ENCODE measurements at regions not wholly inside any gene's neighbourhood (a gene's known extent, or its start where the extent isn't known, plus 50 kb on each side); places are given as distances from the start of the nearest gene placed in this dataset.
"Not testable (repeated sequence)": the region's sequence is repeated elsewhere in the genome, so short reads cannot be mapped to it uniquely, and the experiment has no call there.

DNA sequence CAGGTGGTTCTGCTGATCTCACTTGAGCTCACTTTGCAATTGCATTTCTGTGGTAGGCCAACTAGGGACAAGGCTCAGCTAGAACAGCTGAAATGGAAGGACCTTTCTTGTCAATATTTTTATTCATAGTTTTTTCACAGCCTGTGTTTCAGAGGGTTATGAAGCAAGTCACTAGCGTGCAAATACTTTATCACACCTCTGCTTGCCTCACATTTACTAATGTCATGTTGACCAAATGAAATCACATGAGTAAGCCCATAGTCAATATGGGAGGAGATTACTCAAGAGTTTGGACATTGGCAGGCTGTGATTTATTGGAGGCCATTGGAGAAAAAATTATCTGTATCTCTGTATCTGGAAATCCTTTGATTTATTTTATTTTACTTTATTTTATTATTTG is 628.3 kb upstream of the EPHA5 start:
- no peak for DNase-seq (ENCODE audit: low read depth, low spot score)

DNA sequence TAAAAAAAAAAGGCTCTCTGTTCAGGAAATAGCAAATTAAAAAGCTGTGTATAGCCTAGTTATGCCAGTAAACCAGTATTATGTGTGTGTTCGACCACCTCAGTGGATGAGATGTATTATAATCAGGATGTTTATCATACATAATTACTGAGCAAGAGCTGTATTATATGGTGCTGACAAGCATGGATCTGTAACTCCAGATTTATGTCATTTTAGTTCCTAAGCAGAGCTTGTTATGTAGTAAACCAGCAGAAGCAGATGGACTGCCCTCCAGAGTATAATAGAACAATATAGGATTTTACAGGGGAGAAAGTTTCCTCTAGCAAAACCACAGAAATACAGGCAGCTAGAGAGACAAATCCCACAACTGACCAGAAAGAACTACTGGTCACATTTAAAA is 627.4 kb upstream of the EPHA5 start:
- no peak for DNase-seq (ENCODE audit: low read depth, low spot score)

DNA sequence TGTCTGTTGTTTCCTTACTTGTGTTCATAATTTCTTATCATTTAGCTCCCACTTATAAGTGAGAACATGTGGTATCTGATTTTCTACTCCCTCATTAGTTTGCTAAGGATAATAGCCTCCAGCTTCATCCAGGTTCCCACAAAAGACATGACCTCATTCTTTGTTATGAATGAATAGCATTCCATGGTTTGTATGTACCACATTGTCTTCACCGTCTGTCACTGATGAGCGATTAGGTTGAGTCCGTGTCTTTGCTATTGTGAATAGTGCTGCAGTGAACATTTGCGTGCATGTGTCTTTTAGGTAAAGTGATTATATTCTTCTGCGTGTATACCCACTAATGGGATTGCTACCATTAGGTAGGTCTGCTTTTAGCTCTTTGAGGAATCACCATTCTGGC is 624.3 kb upstream of the EPHA5 start:
- no peak for DNase-seq (ENCODE audit: low read depth, low spot score)

DNA sequence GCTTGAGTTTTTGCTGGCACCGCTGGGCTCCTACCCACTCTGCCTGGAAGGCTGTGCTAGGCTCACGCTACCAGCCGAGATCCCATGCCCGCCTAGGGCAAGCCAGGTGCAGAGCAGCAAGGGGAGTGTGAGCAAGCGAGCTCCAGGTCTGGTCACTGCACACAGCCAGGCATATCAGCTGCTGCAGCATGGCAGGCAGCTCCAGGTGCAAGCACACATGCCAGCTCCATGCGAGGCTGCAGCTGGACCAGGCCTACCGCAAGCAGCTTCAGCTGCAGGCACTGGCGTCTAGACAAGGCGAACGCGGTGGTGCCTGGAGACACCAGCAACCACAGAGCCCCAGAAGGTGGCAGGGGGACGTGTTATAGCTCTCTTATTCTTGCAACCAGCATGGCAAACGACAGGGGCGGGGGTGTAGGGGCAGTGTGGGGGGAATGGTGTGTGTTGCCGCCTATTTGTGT is 614.7 kb upstream of the EPHA5 start:
- no peak for DNase-seq (ENCODE audit: low read depth, low spot score)

DNA sequence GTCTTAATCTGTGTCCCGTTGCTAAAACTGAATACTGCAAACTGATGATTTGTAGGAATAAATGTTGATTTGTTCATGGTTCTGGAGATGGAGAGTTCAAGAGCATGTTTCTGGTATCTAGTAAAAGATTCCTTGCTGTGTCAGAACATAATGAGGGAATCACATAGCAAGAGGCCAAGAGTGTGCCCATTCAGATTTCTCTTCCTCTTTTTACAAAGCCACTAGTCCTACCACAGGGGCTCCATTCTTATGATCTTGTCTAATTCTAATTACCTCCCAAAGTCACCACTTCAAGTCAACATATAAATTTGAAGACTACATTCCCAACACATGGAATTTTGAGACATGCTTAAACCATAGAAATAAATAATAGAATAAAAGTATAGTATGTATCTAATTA is 608.8 kb upstream of the EPHA5 start:
- DNase-seq (ENCODE audit: low read depth, low spot score), result no peak

DNA sequence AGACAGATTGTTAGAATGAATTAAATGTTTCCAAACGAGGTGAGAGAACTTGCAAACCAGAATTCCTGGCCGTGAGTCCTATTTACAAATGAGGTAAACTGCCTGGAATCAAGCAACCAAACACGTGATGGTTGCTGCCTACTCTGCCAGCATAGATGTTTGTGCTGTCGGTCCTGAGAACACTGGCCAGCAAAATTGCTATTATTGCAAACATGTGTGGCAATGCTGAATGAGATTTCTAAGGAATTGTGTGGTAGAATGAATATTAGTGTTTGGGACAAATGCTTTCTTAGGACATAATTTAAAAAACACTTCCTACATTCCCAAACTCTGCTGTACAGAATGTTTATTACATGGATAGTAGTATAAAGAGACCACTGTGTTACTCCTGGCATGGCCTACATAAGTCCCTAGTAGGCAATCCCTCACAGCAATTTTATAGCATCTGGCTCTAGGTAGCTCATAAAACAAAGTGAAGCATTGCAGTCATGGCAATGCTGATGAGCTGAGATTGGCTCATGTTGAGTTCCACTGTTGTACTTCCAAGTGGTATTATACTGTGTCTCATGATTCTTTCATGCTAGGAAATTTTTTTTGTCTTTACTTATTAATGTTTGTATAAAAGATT is 605.2 kb upstream of the EPHA5 start:
- no peak for DNase-seq (ENCODE audit: low read depth, low spot score)

DNA sequence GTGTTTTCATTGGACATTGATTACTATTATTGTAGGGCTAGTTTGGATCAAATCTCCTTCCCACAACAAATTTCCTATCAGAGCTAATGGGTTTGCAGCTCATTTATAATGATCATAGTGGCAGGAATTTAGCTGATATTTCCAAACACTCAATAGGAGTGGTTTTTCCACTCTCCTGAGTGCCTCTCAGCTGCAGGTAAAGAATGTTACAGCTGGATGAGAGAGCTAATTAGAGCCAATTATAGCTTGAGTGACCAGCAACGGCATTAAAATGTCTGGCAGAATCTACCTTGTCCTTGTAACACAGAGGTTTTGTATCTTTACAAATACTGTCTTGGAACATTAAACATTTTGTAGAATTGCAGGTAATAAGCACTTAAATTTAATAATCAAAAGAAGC is 602.8 kb upstream of the EPHA5 start:
- no peak for DNase-seq (ENCODE audit: low read depth, low spot score)

DNA sequence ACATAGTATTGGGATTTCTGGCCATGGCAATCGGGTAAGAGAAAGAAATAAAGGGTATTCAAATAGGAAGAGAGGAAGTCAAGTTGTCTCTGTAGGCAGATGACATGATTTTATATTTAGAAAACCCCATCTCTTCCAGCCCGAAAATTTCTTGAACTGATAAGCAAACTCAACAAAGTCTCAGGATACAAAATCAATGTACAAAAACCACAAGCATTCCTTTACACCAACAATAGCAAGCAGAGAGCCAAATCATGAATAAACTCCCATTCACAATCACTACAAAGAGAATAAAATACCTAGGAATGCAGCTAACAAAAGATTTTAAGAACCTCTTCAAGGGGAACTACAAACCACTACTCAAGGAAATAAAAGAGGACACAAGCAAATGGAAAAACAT is 600.1 kb upstream of the EPHA5 start:
- DNase-seq (ENCODE audit: low read depth, low spot score), result not testable (repeated sequence)

DNA sequence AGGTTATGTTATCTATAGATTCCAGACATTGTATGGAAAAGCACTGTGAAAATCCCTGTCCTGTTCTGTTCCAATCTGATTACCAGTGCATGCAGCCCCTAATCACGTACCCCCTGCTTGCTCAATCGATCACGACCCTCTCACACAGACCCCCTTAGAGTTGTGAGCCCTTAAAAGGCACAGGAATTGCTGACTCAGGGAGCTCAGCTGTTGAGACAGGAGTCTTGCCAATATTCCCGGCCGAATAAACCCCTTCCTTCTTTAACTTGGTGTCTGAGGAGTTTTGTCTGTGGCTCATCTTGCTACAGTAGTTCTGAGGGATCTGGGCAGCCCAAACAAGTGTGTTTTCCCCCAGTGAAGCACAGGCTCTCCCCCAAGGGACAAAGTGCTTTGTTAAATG is 596.3 kb upstream of the EPHA5 start:
- DNase-seq (ENCODE audit: low read depth, low spot score), result not testable (repeated sequence)

DNA sequence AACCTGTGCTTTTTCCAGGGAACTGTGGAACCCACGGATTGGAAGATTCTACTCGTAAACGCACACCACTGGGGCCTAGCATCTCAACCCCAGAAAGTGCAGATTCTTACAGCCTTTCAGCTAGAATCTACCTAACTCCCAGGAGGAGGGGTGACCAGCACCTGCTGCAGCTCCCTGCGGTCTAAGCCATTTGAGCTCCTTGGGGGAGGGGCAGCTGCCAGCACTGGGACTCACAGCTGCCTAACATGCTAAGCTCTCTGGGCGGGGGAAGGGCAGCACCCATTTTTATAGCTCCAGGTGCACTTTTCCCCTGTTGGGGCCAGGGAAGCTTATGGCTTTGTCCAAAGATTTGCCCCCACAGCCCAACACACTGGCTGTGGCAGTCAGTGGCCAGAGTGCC is 595.7 kb upstream of the EPHA5 start:
- no peak for DNase-seq (ENCODE audit: low read depth, low spot score)

DNA sequence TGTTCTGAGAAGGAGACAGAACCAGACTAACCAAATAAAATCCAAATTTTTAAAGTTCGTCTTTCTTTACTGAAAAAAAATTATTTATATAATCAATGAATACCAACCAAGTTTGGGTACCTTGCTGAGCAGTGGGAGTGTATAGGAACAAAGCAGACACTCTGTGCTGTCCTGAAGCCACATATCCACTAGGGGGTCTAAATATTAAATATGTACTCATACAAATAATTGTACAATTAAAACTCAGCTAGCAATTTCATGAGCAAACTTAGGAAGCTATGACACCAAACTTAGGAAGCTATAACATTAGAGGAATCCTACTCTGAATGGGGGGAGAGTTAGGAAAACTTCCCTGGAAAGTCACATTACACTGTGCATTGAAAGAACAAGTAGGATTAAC is 582.0 kb upstream of the EPHA5 start:
- no peak for DNase-seq (ENCODE audit: low read depth, low spot score)

DNA sequence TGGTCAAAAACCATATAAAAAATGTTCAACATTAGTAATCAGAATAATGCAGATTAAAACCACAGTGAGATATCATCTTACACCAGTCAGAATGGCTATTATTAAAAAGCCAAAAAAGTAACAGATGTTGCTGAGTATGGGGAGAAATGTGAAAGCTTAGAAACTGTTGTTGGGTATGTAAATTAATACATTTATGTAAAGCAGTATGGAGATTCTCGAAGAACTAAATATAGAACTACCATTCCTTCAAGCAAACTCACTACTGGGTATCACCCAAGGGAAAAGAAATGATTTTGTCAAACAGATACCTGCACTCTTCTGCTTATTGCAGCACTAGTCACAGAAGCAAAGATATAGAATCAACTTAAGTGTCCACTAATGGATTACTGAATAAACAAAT is 576.4 kb upstream of the EPHA5 start:
- no peak for DNase-seq (ENCODE audit: low read depth, low spot score)

DNA sequence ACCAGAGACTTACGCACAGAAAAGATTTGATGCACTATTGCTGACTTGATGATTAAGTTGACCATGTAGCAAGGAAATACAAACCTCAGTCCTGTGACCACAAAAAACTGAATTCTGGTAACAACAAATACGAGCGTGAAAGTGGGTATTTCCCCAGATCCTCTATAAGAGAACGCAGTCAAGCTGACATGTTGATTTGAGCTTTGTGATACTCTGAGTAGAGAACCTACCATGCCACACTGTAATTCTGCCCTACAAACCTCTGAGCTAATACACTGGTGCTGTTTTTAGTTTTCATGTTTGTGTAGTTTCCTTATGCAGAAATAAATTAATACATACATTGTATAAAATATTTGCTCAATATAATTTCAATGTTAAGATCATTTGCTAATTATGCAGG is 565.6 kb upstream of the EPHA5 start:
- no peak for DNase-seq (ENCODE audit: low read depth, low spot score)

DNA sequence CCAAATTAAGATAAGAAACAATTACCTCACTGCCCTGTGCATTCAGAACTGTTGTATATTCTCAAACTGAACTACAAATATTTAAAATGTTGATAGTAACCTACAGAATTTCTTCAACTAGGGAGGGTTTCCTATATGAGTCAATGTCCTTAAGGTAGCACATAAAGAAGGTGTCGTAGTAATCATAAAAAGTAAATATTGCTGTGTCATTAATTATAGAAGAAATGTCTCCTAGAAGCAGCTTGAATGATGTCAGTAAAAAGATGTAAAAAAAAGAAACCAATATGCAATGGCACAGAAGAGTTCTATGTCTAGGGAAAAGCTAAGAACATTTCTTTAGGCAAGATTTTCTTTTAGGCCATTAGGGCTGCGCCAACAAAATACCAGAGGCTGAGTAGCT is 559.6 kb upstream of the EPHA5 start:
- DNase-seq (ENCODE audit: low read depth, low spot score), result no peak

DNA sequence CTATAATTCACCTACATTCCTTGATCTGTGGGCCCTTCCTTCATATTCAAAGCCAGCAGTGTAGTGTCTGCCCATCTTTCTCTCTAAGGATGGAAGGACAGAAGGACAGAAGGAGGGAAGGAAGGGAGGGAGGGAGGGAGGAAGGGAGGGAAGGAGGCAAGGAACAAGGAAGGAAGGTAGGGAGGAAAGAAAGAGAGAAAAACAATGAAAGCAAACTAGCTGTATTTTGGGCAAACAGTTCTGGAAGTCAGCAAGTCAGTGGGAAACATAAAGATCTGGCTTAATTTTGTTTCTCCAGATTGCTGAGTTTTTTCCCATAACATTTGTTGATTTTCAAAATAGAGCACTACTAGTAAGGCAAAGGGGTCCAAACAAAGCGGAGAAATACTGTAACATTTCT is 555.2 kb upstream of the EPHA5 start:
- no peak for DNase-seq (ENCODE audit: low read depth, low spot score)

DNA sequence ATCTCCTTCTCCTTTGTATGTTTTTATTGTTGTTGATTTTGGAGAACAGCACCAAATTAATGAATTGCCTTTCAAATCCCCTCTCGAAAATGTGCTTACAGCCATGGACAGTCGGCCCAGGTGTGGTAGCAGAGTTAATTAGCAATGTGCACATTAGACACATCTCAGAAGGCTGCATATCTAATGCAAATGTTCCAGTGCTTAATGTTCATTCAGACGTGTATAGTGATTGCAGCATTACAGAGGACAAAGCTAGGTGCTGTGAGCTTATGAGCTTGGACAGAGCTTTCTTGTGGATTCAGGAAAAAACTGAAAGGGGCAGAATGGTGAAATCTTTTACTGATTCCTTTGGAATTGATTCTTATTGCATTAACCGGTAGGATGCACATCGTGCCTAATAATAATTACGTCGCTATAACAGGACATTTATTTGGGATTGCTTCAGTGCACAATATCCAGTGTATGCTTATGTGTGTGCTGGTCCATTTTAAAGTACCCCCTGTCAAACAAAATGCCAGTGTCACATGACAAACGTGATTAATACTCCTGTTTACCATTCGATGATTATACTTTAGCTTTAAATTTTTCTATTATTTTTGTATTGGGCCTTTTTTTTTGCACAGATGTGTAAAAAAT is 552.9 kb upstream of the EPHA5 start:
- no peak for DNase-seq (ENCODE audit: low read depth, low spot score)

DNA sequence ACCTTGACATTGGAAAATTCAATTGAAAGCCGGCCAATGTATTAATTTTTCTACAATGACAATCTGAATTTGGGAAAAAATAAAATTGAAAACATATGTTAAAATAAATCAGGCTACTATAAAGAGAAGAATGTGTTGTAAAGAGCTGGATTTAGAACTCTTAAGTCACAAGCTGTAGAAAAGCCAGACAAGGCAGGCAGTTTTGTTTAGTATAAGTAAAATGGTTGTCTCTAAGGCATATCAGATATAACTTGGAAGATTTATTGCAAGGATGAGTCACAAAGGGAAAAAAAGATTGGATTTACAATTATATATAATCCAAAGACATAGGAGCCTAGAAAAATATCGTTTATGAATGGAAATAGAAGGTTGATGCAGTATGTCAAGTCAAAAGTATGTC is 549.1 kb upstream of the EPHA5 start:
- DNase-seq (ENCODE audit: low read depth, low spot score), result no peak

DNA sequence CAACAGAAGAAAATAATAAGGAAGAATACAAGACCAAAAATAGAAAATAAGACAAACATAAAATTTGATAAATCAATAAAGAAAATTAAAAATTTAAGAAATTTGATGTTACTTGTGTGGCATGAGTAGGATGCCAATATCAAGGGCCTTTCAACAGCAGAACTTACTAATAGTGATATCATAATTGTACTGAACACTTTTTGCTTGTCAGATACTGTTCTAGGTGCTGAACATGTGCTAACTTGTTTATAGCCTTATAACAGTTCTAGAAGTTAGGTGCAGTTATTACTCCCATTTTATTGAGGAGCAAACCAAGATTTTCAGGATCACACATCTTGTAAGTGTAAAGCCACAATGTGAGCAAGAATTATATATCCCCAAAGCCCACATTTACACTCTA is 546.0 kb upstream of the EPHA5 start:
- DNase-seq (ENCODE audit: low read depth, low spot score), result no peak

DNA sequence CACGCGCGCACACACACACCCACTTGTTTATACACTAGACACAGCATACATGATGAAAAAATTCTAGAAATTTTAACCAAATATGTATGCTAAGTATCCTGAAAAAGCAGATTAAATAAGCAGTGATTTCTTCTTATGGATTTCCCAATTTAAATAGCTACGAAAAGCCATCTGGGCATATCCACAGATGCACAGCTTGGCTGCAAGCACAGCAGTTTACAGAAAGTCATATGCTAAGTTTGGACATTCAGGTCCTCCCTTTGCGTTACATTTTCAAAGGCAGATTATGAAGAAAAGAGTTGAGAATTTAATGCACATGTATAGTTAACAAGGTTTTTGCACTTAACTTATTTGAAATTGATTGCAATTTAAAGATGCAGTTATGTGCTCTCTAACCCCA is 542.2 kb upstream of the EPHA5 start:
- DNase-seq (ENCODE audit: low read depth, low spot score), result no peak

DNA sequence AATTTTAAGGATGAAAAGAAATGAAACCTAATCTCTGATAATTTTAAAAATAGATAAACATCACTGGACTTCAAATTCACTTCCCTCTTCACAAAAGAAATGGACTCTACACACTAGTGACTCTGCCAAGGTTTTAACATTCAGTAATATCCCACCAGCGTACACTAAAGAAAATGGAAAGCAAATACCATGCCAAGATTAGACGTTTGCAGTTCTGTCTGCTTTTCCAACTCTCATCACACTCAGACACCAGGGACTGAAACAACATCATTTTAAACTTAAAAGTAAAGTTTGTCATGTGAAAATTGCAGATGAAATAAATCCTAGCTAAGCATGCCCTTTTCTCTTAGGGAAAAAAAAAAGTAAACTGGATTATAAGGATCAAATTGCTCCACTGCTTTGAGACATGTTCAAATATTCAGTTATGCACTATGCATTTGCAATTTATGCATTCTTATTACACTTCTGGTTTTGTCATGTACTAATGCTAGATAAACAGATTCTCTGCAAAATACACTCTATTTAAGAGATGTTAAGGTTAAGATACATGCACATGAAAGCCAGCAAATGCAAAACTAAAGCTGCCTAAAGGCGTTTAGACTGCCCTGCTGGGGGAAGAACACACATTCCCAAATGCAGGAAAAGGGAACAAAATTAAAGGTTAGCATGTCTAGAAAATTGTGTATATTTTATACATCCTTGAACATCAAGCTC is 534.4 kb upstream of the EPHA5 start:
- DNase-seq (ENCODE audit: low read depth, low spot score), result no peak

DNA sequence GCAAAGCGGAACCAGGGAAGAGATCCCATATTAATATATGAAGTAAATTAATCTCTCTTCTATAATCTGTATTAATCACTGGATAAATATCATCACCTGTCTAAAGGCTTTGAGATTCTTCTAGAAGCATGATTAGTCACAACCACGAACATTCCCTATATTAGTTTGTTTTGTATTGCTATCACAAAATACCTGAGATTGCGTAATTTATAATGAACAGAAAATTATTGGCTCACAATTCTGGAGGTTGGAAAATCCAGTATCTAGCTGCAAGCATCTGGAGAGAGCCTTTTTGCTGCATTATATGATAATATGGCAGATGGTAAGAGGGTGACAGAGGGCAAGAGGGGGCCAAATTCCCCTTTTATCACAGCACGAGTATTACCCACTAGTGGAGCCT is 532.6 kb upstream of the EPHA5 start:
- DNase-seq (ENCODE audit: low read depth, low spot score), result no peak

DNA sequence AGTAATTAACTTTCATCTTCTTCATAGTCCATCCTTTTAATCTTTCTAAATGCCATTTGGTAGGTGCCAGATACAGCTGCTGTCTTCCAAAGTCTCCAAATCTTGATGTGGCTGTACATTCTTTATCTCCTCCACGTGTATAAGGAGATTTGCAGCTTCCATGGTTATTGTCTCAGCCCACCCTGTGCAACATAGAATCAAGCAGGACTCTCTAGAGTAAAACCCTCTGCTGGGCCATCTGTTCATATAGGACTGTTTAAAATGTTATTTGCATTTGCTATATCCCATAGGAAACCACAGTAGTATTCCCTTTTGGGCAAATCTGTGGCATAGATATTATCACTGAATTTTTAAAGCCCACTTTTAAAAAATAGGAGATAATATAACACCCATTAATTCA is 527.2 kb upstream of the EPHA5 start:
- DNase-seq (ENCODE audit: low read depth, low spot score), result no peak

DNA sequence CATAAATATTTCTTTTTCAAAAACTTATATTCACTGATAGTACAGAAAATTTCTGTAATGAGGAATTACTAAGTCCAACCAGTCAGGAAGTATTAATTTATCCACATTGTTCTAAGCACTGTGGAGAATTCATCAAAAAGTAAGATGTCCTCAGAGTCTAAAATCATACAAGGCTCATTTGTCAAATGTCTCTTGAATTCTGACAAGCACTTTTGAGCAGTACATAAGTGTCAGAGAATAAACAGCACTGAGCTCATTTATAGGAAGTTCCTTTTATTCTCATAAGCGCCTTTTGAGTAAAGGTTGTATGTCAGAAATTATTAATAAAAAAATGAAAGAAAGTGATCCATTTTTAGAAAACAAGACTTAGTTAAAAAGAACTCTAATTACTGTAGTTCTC is 523.2 kb upstream of the EPHA5 start:
- no peak for DNase-seq (ENCODE audit: low read depth, low spot score)
